ENCODE measurements at regions not wholly inside any gene's neighbourhood (a gene's known extent, or its start where the extent isn't known, plus 50 kb on each side); places are given as distances from the start of the nearest gene placed in this dataset.

GRCh38 chr16:50909831-50910735 lies 168.2 kb downstream of the CYLD start:
- Histone ChIP-seq H2BK12ac (ENCODE audit: low read depth, low read length) (no peak overlapping the region), H3K4ac (replicated peaks; ENCODE audit: insufficient read length, low read depth, low read length) (no peak overlapping the region), H3K23ac (ENCODE audit: insufficient read length) (no peak overlapping the region), H3K9me3 (ENCODE audit: insufficient read depth in 2 of 2, low read depth in 1 of 2, low read length in 1 of 2) (no peaks in the 10 kb centered on the region), H2BK120ac (replicated peaks; ENCODE audit: low read depth, low read length) (no peak overlapping the region), H3K4me2 (ENCODE audit: insufficient read depth in 1 of 2, low read depth in 2 of 2, low read length in 2 of 2) (no peak overlapping the region), H3K36me3 (ENCODE audit: control insufficient read depth in 2 of 4, insufficient read depth in 4 of 4, low read length in 3 of 4) (no peaks in the 10 kb centered on the region), H3K18ac (ENCODE audit: extremely low read depth, low read length) (no peak overlapping the region), H4K8ac (ENCODE audit: extremely low read depth, insufficient read depth, low read length) (no peak overlapping the region), H3K56ac (replicated peaks; ENCODE audit: insufficient read length, low read depth, low read length) (no peak overlapping the region), H3K79me1 (ENCODE audit: low read depth, low read length) (no peaks in the 10 kb centered on the region), H3K9ac (replicated peaks in 1 of 4; ENCODE audit: extremely low read depth in 1 of 4, low read depth in 3 of 4, low read length in 3 of 4) (no peak overlapping the region), H4K20me1 (replicated peaks in 1 of 2; ENCODE audit: control insufficient read depth in 1 of 2, insufficient read depth in 2 of 2, low read length in 2 of 2) (no peaks in the 10 kb centered on the region), H3K27me3 (replicated peaks in 1 of 4; ENCODE audit: control insufficient read depth in 3 of 4, extremely low read depth in 1 of 4, insufficient read depth in 3 of 4, low read length in 3 of 4) (0 out of 7 replicates have a peak, but pooled peaks cover 0 to 3% (median 0%) of the 10 kb centered on the region in 4 experiments), H4K5ac (ENCODE audit: insufficient read length, low read depth, low read length) (no peak overlapping the region), H2BK5ac (ENCODE audit: low read depth, low read length) (no peak overlapping the region), H3K14ac (ENCODE audit: insufficient read length) (no peak overlapping the region), H3K4me3 (ENCODE audit: extremely low read depth in 1 of 4, insufficient read depth in 2 of 4, low read depth in 3 of 4, low read length in 4 of 4) (no peak overlapping the region), H2AFZ (ENCODE audit: low read length) (no peak overlapping the region), H3K4me1 (replicated peaks in 1 of 4; ENCODE audit: control insufficient read depth in 3 of 4, insufficient read depth in 4 of 4, low read length in 3 of 4) (peaks cover 0 to 2% (median 0%) of the 10 kb centered on the region in 4 experiments; a peak in 1 of 7 replicates), H3K23me2 (ENCODE audit: low read depth, low read length) (no peaks in the 10 kb centered on the region), H2BK20ac (ENCODE audit: low read length) (no peak overlapping the region), H3K79me2 (ENCODE audit: control insufficient read depth in 1 of 2, insufficient read depth in 2 of 2, low read length in 2 of 2) (no peaks in the 10 kb centered on the region), H2BK15ac (ENCODE audit: low read length) (no peak overlapping the region), H2AK5ac (ENCODE audit: low read depth, low read length) (no peak overlapping the region), H3K27ac (ENCODE audit: low read depth, low read length) (no peak overlapping the region), H4K91ac (replicated peaks; ENCODE audit: insufficient read length, low read length) (no peak overlapping the region)
- no peak for FAIRE-seq
- DNase-seq (ENCODE audit: low read depth in 1 of 2, low spot score in 2 of 2), result no peak
- WGBS, 2 experiments (ENCODE audit: extremely low coverage in 1 of 2, insufficient coverage in 1 of 2, insufficient read length in 1 of 2, insufficient replicate concordance in 2 of 2, low coverage in 1 of 2, low lambda C conversion rate in 2 of 2, missing lambda C conversion rate in 1 of 2), result 85% methylated on average over 10 of the region's 10 CpGs; no CpG with 5 or more reads in 1 of the 2 experiments
- CTCF ChIA-PET (ENCODE audit: partially characterized antibody), result interaction anchor here (1.4 to 1.8 kb wide), 4 partner anchors 32 to 215 kb away, joined by 3 to 5 read pairs (median 4); no protein-coding TSS in a partner anchor
- POLR2A ChIA-PET (ENCODE audit: partially characterized antibody), result no interaction called here
- TF ChIP-seq JUND (IDR thresholded peaks at IDR 0.05; ENCODE audit: low read length), result no peak
- no peak for TF ChIP-seq HDAC2 (IDR thresholded peaks at IDR 0.05; ENCODE audit: borderline replicate concordance in 1 of 2, low read depth in 2 of 2, low read length in 2 of 2)
- no peak for TF ChIP-seq SP4 (IDR thresholded peaks at IDR 0.05; ENCODE audit: low read length)
- TF ChIP-seq SP1 (IDR thresholded peaks at IDR 0.05; ENCODE audit: low read depth, low read length), result no peak
- no peak for TF ChIP-seq CHD1 (IDR thresholded peaks at IDR 0.05; ENCODE audit: low read depth, low read length)
- no peak for TF ChIP-seq SRF (IDR thresholded peaks at IDR 0.05; ENCODE audit: low read depth, low read length)
- no peak for TF ChIP-seq EGR1 (IDR thresholded peaks at IDR 0.05; ENCODE audit: borderline replicate concordance, low read depth, low read length)
